HK-2 (cell line): ENCODE measurements at regions not wholly inside any gene's neighbourhood (a gene's known extent, or its start where the extent isn't known, plus 50 kb on each side); places are given as distances from the start of the nearest gene placed in this dataset.

ENCODE experiments used
- DNase-seq: peaks from one replicate; pipeline ENCODE4 v3.0.0-alpha.2; 2018; ENCODE audit not compliant: unreplicated experiment

DNA sequence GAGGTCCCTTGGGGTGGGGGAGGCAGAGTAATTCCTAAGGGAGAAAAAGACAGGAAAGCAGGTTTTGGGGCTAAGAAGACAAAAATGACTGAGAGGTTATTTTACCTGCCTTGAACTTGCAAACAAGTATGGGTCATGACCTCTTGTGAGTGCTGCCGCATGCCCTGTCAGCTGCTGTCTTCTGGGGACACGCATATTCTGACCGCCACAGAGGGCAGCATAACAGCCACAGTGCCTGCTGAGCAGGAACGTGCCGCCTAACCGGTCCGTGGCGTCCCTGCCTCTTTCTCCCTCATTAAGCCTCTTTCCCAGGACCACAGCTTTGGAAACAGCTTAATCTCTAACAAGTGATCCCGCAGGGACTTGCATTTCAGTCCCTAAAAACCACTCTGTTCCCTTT, 51.3 kb upstream of the KCNA1 start:
- DNase-seq = no peak

DNA sequence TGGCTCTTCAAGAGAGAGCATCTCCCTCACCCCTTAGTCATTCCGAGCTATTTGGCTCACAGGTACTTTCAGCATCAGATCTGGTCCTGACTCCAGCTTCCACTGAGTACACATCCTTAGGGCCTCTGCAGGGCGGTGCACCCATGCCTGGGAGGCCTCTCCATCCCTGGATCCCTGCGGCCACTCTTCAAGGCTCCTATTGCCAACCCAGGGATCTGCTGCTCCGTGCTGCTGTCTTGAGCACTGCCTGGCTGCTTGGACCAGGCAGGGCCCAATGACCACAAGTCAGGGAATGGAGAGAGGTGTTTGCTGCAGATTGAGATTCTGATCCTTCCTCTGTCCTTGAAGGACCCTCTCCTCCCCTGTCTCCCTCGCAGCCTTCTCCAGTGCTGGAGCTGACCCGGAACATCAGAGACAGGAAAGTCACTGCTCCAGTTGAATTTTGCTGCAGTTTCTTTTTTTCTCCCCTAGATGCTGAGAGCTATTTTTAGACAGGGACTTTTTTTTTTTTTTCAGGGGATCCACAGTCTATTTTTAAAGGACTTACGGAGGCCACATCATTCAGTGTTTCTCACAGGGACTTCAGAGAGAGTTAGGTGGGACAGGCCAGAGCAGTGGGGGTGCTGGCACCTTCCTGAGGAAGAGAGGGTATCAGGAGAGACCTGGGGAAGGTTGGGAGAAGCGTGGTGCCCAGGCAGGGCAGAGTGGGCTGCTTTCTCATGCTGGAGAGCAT, 50.1 kb upstream of the KCNA1 start:
- DNase-seq = no peak
